ENCODE measurements at regions not wholly inside any gene's neighbourhood (a gene's known extent, or its start where the extent isn't known, plus 50 kb on each side); places are given as distances from the start of the nearest gene placed in this dataset.

DNA sequence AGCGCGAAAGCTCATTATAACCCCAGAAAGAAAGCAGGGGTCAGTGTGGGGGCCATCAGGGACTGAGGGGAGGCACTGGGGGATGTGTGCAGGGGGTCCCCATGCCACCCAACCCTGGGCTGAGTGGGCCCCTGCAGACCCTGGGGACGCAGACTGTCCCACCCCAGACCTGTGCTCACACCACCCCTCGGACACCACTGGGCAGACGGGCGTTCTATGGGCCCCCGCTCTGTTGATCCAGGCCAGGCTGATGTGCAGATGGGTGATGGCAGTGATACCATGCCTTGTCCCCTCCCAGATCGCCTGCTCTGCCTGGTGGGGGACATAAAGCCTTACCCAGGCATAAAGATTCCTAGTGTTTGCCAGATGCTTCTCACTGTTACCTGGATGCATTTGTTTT lies 259.7 kb upstream of the TLE3 start:
- TF ChIP-seq, protein P1, sequence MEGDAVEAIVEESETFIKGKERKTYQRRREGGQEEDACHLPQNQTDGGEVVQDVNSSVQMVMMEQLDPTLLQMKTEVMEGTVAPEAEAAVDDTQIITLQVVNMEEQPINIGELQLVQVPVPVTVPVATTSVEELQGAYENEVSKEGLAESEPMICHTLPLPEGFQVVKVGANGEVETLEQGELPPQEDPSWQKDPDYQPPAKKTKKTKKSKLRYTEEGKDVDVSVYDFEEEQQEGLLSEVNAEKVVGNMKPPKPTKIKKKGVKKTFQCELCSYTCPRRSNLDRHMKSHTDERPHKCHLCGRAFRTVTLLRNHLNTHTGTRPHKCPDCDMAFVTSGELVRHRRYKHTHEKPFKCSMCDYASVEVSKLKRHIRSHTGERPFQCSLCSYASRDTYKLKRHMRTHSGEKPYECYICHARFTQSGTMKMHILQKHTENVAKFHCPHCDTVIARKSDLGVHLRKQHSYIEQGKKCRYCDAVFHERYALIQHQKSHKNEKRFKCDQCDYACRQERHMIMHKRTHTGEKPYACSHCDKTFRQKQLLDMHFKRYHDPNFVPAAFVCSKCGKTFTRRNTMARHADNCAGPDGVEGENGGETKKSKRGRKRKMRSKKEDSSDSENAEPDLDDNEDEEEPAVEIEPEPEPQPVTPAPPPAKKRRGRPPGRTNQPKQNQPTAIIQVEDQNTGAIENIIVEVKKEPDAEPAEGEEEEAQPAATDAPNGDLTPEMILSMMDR (IDR thresholded peaks at IDR 0.05; ENCODE audit: low read depth, low read length, missing control alignments), result no peak
- no peak overlapping the region for H3K4me3 ChIP-seq (replicated peaks; ENCODE audit: low read depth, low read length)
- no peak for DNase-seq (ENCODE audit: extremely low read depth, low read depth)

DNA sequence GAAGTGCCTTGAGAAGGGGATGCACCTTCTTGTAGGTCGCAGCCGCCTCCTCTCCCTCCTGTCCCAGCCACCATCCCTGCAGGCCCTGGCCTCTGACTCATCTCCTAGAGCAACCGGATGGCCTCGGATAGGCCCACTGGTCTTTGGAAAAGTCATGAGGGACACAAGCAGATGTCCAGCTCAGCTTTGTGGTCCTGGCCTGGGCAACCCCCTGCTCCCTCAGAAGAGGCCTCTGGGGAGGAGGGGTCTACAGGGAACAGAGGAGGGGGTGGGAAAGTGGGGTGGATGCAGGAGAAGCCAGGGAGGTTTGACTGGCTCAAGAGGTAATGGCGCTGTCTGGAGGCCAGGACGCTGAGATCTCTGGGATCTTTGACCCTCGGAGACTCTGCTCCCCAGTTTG lies 259.2 kb upstream of the TLE3 start:
- no peak for DNase-seq (ENCODE audit: extremely low read depth, low read depth)
- TF ChIP-seq, protein P1 (IDR thresholded peaks at IDR 0.05; ENCODE audit: low read depth, low read length, missing control alignments), result no peak
- no peak overlapping the region for H3K4me3 ChIP-seq (replicated peaks; ENCODE audit: low read depth, low read length)

GRCh38 chr15:70356062-70356860 lies 258.5 kb upstream of the TLE3 start:
- TF ChIP-seq, protein P1 (IDR thresholded peaks at IDR 0.05; ENCODE audit: low read depth, low read length, missing control alignments), result no peak
- no peak for DNase-seq (ENCODE audit: extremely low read depth, low read depth)
- H3K4me3 ChIP-seq (replicated peaks; ENCODE audit: low read depth, low read length), result no peak overlapping the region

GRCh38 chr15:70355275-70355795 lies 257.6 kb upstream of the TLE3 start:
- H3K4me3 ChIP-seq (replicated peaks; ENCODE audit: low read depth, low read length), result no peak overlapping the region
- no peak for DNase-seq (ENCODE audit: extremely low read depth, low read depth)
- TF ChIP-seq, protein P1 (IDR thresholded peaks at IDR 0.05; ENCODE audit: low read depth, low read length, missing control alignments), result no peak

GRCh38 chr15:70354346-70354905 lies 256.7 kb upstream of the TLE3 start:
- TF ChIP-seq, protein P1 (IDR thresholded peaks at IDR 0.05; ENCODE audit: low read depth, low read length, missing control alignments), result no peak
- no peak for DNase-seq (ENCODE audit: extremely low read depth, low read depth)
- no peak overlapping the region for H3K4me3 ChIP-seq (replicated peaks; ENCODE audit: low read depth, low read length)

DNA sequence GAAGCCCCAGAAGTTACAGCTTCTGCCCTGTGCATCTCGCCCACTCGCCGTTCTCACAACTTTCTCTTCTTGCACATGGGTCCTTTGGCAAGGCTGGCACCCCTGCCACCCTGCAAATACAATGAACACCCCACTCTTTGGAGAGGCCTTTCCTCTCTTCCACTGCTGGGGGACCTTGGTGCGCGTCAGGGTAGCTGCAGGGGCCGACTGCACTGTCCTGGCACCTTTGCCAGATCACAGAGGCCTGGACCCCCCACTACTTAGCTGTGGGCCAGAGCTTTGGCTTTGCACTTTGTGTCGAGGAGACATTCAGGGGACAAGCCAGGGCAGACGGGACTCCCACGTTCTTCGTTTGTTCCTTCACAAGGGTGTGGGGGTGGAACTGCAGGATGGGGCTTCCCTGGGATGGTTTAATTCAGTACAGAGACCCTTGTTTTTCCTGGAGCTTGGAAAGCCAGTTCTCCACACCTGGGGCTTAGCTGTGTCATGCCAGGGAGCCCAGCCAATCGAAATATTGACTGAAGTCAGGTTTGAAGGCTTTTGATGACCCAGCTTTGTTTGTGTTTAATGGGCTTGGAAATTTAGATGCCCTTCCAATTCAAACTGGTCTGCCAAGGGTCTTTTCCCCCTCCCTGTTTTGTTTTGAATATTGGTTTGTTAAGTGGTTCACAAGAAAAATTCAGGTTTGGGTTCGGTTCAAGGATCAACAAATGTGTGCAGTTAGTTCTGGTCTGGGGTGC lies 256.1 kb upstream of the TLE3 start:
- TF ChIP-seq, protein P1 (IDR thresholded peaks at IDR 0.05; ENCODE audit: low read depth, low read length, missing control alignments), result no peak
- H3K4me3 ChIP-seq (replicated peaks; ENCODE audit: low read depth, low read length), result no peak overlapping the region
- no peak for DNase-seq (ENCODE audit: extremely low read depth, low read depth)
